PC-9 (cell line): ENCODE measurements at regions not wholly inside any gene's neighbourhood (a gene's known extent, or its start where the extent isn't known, plus 50 kb on each side); places are given as distances from the start of the nearest gene placed in this dataset.

ENCODE experiments used
- BruUV-seq: library from RNA; stranded (reverse); fragments of 400-500 nt; replicated peaks from 2 replicates; lab custom pipeline; 2021; lab: Mats Ljungman, UMichigan
- CTCF ChIA-PET: fragments of 300-600 bp; sonication (Branson Sonifier 250); formaldehyde crosslinking; loops from one replicate; lab custom pipeline; 2022; ENCODE audit warnings: antibody characterized with exemption; lab: Charles Lee
- POLR2A ChIA-PET: fragments of 300-600 bp; sonication (Branson Sonifier 250); formaldehyde crosslinking; loops from one replicate; lab custom pipeline; 2022; ENCODE audit warnings: antibody characterized with exemption; ENCODE audit not compliant: unreplicated experiment; lab: Charles Lee
- DNase-seq, 2 experiments: peaks; one replicate each; pipeline versions ENCODE4 v3.0.0 to v3.0.0-alpha.2; 2015 to 2022; ENCODE audit warnings: mixed read lengths in 1 of 2
- H2AFZ ChIP-seq: fragments of 200-600 bp; sonication (generic); 2 replicates; pipeline ENCODE4 v1.8.1; 2017; ENCODE audit warnings: antibody characterized with exemption
- H3F3A ChIP-seq: fragments of 200-600 bp; sonication (generic); 2 replicates; pipeline ENCODE4 v1.8.1; 2017; ENCODE audit warnings: antibody characterized with exemption, mild to moderate bottlenecking, low read depth; ENCODE audit not compliant: insufficient read depth
- H3K27ac ChIP-seq: fragments of 200-600 bp; sonication (generic); 2 replicates; pipeline ENCODE4 v1.6.1; 2016; ENCODE audit warnings: mixed run types
- H3K27me3 ChIP-seq: fragments of 200-600 bp; sonication (generic); 2 replicates; pipeline ENCODE4 v1.6.1; 2016; ENCODE audit warnings: low read depth, mixed run types; ENCODE audit not compliant: insufficient read depth
- H3K36me3 ChIP-seq: fragments of 200-600 bp; sonication (generic); 2 replicates; pipeline ENCODE4 v1.6.1; 2016; ENCODE audit warnings: low read depth, mixed run types
- H3K4me1 ChIP-seq: fragments of 200-600 bp; sonication (generic); replicated peaks from 2 replicates; pipeline ENCODE4 v1.6.1; 2016; ENCODE audit warnings: mixed run types; ENCODE audit not compliant: insufficient read depth
- H3K4me2 ChIP-seq: fragments of 200-600 bp; sonication (generic); 2 replicates; pipeline ENCODE4 v1.6.1; 2017; ENCODE audit warnings: mixed run types
- H3K4me3 ChIP-seq: fragments of 200-600 bp; sonication (generic); 2 replicates; pipeline ENCODE4 v1.6.1; 2016; ENCODE audit warnings: mixed run types
- H3K79me2 ChIP-seq: fragments of 200-600 bp; sonication (generic); 2 replicates; pipeline ENCODE4 v1.6.1; 2017; ENCODE audit warnings: low read depth, mixed run types
- H3K9me2 ChIP-seq: fragments of 200-600 bp; sonication (generic); 2 replicates; pipeline ENCODE4 v1.8.1; 2017; ENCODE audit warnings: mild to moderate bottlenecking; ENCODE audit not compliant: insufficient read depth
- H3K9me3 ChIP-seq: fragments of 200-600 bp; sonication (generic); 2 replicates; pipeline ENCODE4 v1.8.1; 2016; ENCODE audit warnings: low read depth; ENCODE audit not compliant: insufficient read depth
- H4K20me1 ChIP-seq: fragments of 200-600 bp; sonication (generic); 2 replicates; pipeline ENCODE4 v1.8.1; 2017; ENCODE audit not compliant: insufficient read depth
- CTCF ChIP-seq: fragments of 200-600 bp; sonication (generic); conservative IDR thresholded peaks from 2 replicates; pipeline ENCODE4 v1.6.1; 2017; ENCODE audit warnings: mixed run types, antibody characterized with exemption, mild to moderate bottlenecking, moderate library complexity
- EZH2 ChIP-seq: fragments of 200-600 bp; sonication (generic); IDR thresholded peaks from 2 replicates; pipeline ENCODE4 v1.8.0; 2017; ENCODE audit warnings: antibody characterized with exemption, low read depth
- intact Hi-C: fragments of 100-400 bp; cut with micrococcal nuclease; formaldehyde crosslinking; loops from one replicate; pipeline ENCODE4 v1.10.0; 2022; ENCODE audit not compliant: unreplicated experiment

- Histone ChIP-seq H3K4me3 (no peak overlapping the region), H2AFZ (no peak overlapping the region), H3K9me3 (no peaks in the 10 kb centered on the region), H3K27ac (no peak overlapping the region), H3K79me2 (no peaks in the 10 kb centered on the region), H3K9me2 (no peaks in the 10 kb centered on the region), H3K4me2 (no peak overlapping the region), H3K4me1 (no peaks in the 10 kb centered on the region), H4K20me1 (no peaks in the 10 kb centered on the region), H3F3A (no peaks in the 10 kb centered on the region), H3K27me3 (peaks cover 92% of the 10 kb centered on the region), H3K36me3 (no peaks in the 10 kb centered on the region)
- ChIA-PET POLR2A (no interaction called here), CTCF (no interaction called here)
- no peak for DNase-seq
- no TSS peak for BruUV-seq
- intact Hi-C loops: no loop called here
- TF ChIP-seq CTCF (no peak), EZH2 (no peak)
Measured at GRCh38 chr19:56971230-56971629, 130.7 kb upstream of the PEG3 start.

GRCh38 chr19:56972291-56972841, 131.8 kb upstream of the PEG3 start:
- CTCF ChIA-PET: no interaction called here
- H3F3A ChIP-seq: no peaks in the 10 kb centered on the region
- no peak overlapping the region for H3K4me3 ChIP-seq
- POLR2A ChIA-PET: no interaction called here
- H3K27ac ChIP-seq: no peak overlapping the region
- no peaks in the 10 kb centered on the region for H4K20me1 ChIP-seq
- H3K9me3 ChIP-seq: no peaks in the 10 kb centered on the region
- BruUV-seq: no TSS peak
- intact Hi-C loops: no loop called here
- peaks cover 92% of the 10 kb centered on the region for H3K27me3 ChIP-seq
- H3K79me2 ChIP-seq: no peaks in the 10 kb centered on the region
- H3K4me1 ChIP-seq: no peaks in the 10 kb centered on the region
- TF ChIP-seq CTCF: no peak
- TF ChIP-seq EZH2: no peak
- no peaks in the 10 kb centered on the region for H3K36me3 ChIP-seq
- no peak overlapping the region for H3K4me2 ChIP-seq
- H2AFZ ChIP-seq: no peak overlapping the region
- H3K9me2 ChIP-seq: no peaks in the 10 kb centered on the region
- DNase-seq: no peak

- peaks cover 92% of the 10 kb centered on the region for H3K27me3 ChIP-seq
- H3K4me3 ChIP-seq: no peak overlapping the region
- TF ChIP-seq EZH2 (no peak), CTCF (no peak)
- ChIA-PET CTCF (no interaction called here), POLR2A (no interaction called here)
- H4K20me1 ChIP-seq: no peaks in the 10 kb centered on the region
- intact Hi-C loops: no loop called here
- no peak overlapping the region for H2AFZ ChIP-seq
- DNase-seq: no peak
- H3K4me2 ChIP-seq: no peak overlapping the region
- no peaks in the 10 kb centered on the region for H3K9me2 ChIP-seq
- H3K27ac ChIP-seq: no peak overlapping the region
- no peaks in the 10 kb centered on the region for H3K79me2 ChIP-seq
- H3K36me3 ChIP-seq: no peaks in the 10 kb centered on the region
- no peaks in the 10 kb centered on the region for H3K9me3 ChIP-seq
- H3K4me1 ChIP-seq: no peaks in the 10 kb centered on the region
- no TSS peak for BruUV-seq
- no peaks in the 10 kb centered on the region for H3F3A ChIP-seq
Measured at GRCh38 chr19:56973713-56974555, 133.4 kb upstream of the PEG3 start.
